ENCODE measurements at regions not wholly inside any gene's neighbourhood (a gene's known extent, or its start where the extent isn't known, plus 50 kb on each side); places are given as distances from the start of the nearest gene placed in this dataset.
"Not testable (repeated sequence)": the region's sequence is repeated elsewhere in the genome, so short reads cannot be mapped to it uniquely, and the experiment has no call there.

GRCh38 chr14:83713732-83714131 lies 1816.2 kb upstream of the FLRT2 start:
- Histone ChIP-seq H3K4me1 (ENCODE audit: control insufficient read depth, insufficient read depth, low read length) (peaks cover 13% of the 10 kb centered on the region), H3K9me3 (ENCODE audit: control insufficient read depth, insufficient read depth, low read depth, low read length) (no peaks in the 10 kb centered on the region), H3K4me3 (ENCODE audit: low read depth, low read length) (no peak overlapping the region), H3K36me3 (ENCODE audit: control insufficient read depth in 2 of 2, insufficient read depth in 1 of 2, low read length in 2 of 2) (no peaks in the 10 kb centered on the region), H3K27ac (ENCODE audit: extremely low read depth, low read depth, low read length) (no peak overlapping the region)
- no peak for TF ChIP-seq ZNF23 (tag by site-specific recombination; IDR thresholded peaks at IDR 0.05; ENCODE audit: borderline replicate concordance)
- TF ChIP-seq ZNF645 (tag by site-specific recombination; IDR thresholded peaks at IDR 0.05) = no peak
- no peak for TF ChIP-seq ZNF529 (tag by site-specific recombination; IDR thresholded peaks at IDR 0.05; ENCODE audit: insufficient replicate concordance)
- no peak for TF ChIP-seq ZNF558 (tag by site-specific recombination; IDR thresholded peaks at IDR 0.05)
- CTCF ChIA-PET = no interaction called here
- POLR2A ChIA-PET = no interaction called here

GRCh38 chr14:83714151-83714550 lies 1815.8 kb upstream of the FLRT2 start:
- TF ChIP-seq CTCF (tag by site-specific recombination; IDR thresholded peaks at IDR 0.05) (no peak), IKZF3 (tag by site-specific recombination; IDR thresholded peaks at IDR 0.05) (no peak), WT1 (tag by site-specific recombination; IDR thresholded peaks at IDR 0.05) (no peak), ZNF184 (tag by site-specific recombination; IDR thresholded peaks at IDR 0.05) (no peak), ZNF843 (tag by site-specific recombination; IDR thresholded peaks at IDR 0.05) (no peak), ZNF221 (tag by site-specific recombination; IDR thresholded peaks at IDR 0.05; ENCODE audit: borderline replicate concordance) (no peak), ZFP69B (tag by site-specific recombination; IDR thresholded peaks at IDR 0.05) (no peak), ZIC2 (tag by site-specific recombination; IDR thresholded peaks at IDR 0.05) (no peak), ZNF600 (tag by site-specific recombination; IDR thresholded peaks at IDR 0.05) (no peak), ZFP41 (tag by site-specific recombination; IDR thresholded peaks at IDR 0.05; ENCODE audit: borderline replicate concordance) (no peak)
- Histone ChIP-seq H3K4me3 (ENCODE audit: low read depth, low read length) (no peak overlapping the region), H3K36me3 (ENCODE audit: control insufficient read depth in 2 of 2, insufficient read depth in 1 of 2, low read length in 2 of 2) (no peaks in the 10 kb centered on the region), H3K9me3 (ENCODE audit: control insufficient read depth, insufficient read depth, low read depth, low read length) (no peaks in the 10 kb centered on the region), H3K27ac (ENCODE audit: extremely low read depth, low read depth, low read length) (no peak overlapping the region), H3K4me1 (ENCODE audit: control insufficient read depth, insufficient read depth, low read length) (peaks cover 13% of the 10 kb centered on the region)
- CTCF ChIA-PET = no interaction called here
- POLR2A ChIA-PET = no interaction called here

GRCh38 chr14:83719435-83719834 lies 1810.5 kb upstream of the FLRT2 start:
- H3K27ac ChIP-seq (ENCODE audit: extremely low read depth, low read depth, low read length); H3K4me1 ChIP-seq (ENCODE audit: control insufficient read depth, insufficient read depth, low read length); H3K4me3 ChIP-seq (ENCODE audit: low read depth, low read length); H3K36me3 ChIP-seq (ENCODE audit: control insufficient read depth in 2 of 2, insufficient read depth in 1 of 2, low read length in 2 of 2); CTCF ChIA-PET; POLR2A ChIA-PET; H3K9me3 ChIP-seq (ENCODE audit: control insufficient read depth, insufficient read depth, low read depth, low read length): not testable (repeated sequence)

GRCh38 chr14:83733670-83734069 lies 1796.3 kb upstream of the FLRT2 start:
- ChIA-PET CTCF (interaction anchor here (0.7 to 0.9 kb wide), 2 partner anchors 27 to 35 kb away, joined by 3 read pairs; no protein-coding TSS in a partner anchor), POLR2A (no interaction called here)
- no peak for TF ChIP-seq RBAK (tag by site-specific recombination; IDR thresholded peaks at IDR 0.05)
- TF ChIP-seq ZNF138 (tag by site-specific recombination; IDR thresholded peaks at IDR 0.05; ENCODE audit: borderline replicate concordance) = no peak
- TF ChIP-seq YY1 (tag by site-specific recombination; IDR thresholded peaks at IDR 0.05) = no peak
- TF ChIP-seq ZNF18 (tag by site-specific recombination; IDR thresholded peaks at IDR 0.05) = no peak
- H3K27ac ChIP-seq (ENCODE audit: extremely low read depth, low read depth, low read length) = no peak overlapping the region
- no peaks in the 10 kb centered on the region for H3K9me3 ChIP-seq (ENCODE audit: control insufficient read depth, insufficient read depth, low read depth, low read length)
- H3K36me3 ChIP-seq (ENCODE audit: control insufficient read depth in 2 of 2, insufficient read depth in 1 of 2, low read length in 2 of 2) = no peaks in the 10 kb centered on the region
- H3K4me1 ChIP-seq (ENCODE audit: control insufficient read depth, insufficient read depth, low read length) = no peaks in the 10 kb centered on the region
- H3K4me3 ChIP-seq (ENCODE audit: low read depth, low read length) = no peak overlapping the region
